ENCODE measurements at regions not wholly inside any gene's neighbourhood (a gene's known extent, or its start where the extent isn't known, plus 50 kb on each side); places are given as distances from the start of the nearest gene placed in this dataset.
A peak's percentile ranks its signal among the peaks of the same experiment; 100 is the strongest.

DNA sequence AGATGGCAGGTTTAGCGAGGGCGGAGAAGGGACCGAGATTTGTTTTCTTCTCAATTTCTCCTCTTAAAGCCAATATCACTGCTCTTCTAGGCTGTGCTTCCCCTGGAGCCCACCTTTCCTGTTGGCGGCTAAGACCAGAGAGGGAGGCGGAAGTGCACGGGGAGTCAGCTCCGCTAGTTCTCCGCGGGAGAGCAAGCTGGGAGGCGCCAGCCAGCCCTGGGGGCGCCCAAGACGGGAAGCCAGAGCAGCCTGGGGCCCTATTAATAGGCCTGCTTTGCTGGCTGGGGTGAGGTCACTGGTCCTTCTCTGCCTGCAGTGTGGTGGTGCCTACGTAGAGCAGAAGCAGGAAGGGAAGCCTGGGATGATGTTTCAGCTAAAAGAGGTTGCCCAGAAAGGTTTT lies 61.6 kb downstream of the LSM5 start:
- no peak for DNase-seq

- DNase-seq: peak; percentile 73
These were observed 62.4 kb downstream of the LSM5 start for GRCh38 chr7:32427769-32428291.

DNA sequence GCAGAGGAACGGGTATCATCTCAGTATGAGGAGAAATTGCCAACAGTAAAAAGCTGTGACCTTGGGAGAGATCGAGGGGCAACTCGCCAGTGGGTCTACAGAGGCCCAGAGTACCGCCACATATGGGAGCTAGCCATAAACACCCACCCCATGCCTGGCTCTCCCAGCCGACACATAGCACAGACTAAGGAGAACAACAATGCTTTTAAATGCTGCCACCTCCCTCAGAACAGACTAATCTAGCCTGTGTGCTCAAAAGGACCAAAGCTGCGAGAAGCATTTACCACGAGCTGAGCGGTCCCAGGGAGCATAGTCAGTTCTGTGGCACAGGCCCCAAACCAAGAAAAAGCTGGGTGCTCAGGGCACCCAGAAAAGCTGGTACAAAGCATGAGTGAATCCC lies 73.3 kb downstream of the LSM5 start:
- no peak for DNase-seq

DNA sequence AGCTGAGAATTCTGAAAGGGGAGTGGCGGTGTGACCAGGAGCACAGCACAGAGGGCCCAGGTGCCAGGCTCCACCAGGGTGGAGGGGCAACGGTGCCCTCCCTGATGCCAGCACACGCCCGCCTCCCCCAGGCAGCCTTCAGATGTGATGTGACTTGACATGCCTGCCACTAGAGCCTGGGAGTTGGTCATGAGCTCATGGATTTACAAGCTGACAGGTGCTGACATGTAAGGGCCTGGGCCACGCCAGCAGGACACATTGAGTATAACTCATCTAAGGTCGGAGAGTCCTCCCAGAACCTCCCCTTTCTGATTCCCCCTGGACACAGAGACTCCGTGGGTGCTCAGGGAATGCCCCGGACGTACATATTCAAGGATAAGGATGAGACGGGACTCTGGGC lies 74.2 kb downstream of the LSM5 start:
- no peak for DNase-seq

GRCh38 chr7:32415519-32415918 lies 74.7 kb downstream of the LSM5 start:
- DNase-seq: no peak

- no peak for DNase-seq
These were observed 77.7 kb downstream of the LSM5 start for GRCh38 chr7:32412471-32412870.

- no peak for DNase-seq
These were observed 79.6 kb downstream of the LSM5 start for GRCh38 chr7:32410545-32410944.

DNA sequence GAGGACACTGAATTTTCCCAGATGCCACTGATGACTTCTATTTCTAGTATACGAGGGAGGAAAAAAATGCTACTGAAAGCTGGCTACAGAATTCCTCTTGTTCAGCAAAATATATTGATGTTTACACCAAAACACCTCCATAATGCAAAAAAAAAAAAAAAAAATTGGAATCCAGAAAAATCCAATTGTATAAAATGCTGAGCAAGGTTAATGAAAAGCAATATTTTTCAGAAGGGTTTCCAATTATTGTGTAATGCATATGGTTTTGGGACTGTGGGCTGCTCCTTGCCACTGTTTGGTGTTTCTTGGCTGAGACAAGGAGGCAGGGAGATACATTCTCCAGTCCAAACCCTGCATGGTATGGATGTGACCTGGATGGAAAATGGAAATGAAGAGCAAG lies 83.8 kb downstream of the LSM5 start:
- DNase-seq: no peak

- DNase-seq: no peak
These were observed 86.5 kb downstream of the LSM5 start for GRCh38 chr7:32403463-32404229.

DNA sequence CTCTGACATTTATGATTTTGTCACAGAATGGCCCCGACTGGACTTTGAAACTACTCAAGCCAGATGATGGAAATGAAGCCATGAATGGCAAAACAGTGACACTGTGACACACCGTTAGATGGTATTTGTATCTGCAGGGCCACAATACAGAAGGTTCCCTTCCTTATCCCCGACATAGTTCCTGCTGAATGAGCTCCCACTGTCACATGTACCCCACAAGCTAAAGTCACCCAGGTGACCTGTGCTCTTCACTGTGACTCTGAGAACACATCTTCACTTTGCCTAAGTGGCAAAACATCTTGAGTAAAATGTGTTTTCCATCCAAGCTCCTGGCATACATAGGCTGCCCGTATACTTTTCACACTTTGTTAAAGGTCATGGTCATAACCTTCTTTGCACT lies 89.5 kb downstream of the LSM5 start:
- DNase-seq: no peak

DNA sequence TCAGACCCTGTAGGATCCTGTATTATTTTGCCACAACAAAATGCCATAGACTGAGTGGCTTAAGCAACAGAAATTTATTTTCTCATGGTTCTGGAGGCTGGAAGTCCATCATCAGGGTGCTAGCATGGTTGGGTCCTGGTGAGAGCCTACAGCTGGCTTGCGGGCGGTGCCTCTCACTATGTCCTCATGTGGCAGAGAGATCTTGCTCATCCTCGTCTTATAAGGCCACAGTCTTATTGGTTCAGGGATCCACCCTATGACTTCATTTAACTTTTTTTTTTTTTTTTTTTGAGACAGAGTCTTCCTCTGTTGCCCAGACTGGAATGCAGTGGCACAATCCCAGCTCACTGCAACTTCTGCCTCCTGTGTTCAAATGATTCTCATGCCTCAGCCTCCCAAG lies 90.9 kb downstream of the LSM5 start:
- DNase-seq: no peak

- no peak for DNase-seq
These were observed 95.0 kb downstream of the LSM5 start for GRCh38 chr7:32395168-32395567.

GRCh38 chr7:32393861-32394260 lies 96.3 kb downstream of the LSM5 start:
- no peak for DNase-seq

GRCh38 chr7:32390210-32390609 lies 100.0 kb downstream of the LSM5 start:
- no peak for DNase-seq

GRCh38 chr7:32385316-32385956 lies 104.7 kb downstream of the LSM5 start:
- no peak for DNase-seq

DNA sequence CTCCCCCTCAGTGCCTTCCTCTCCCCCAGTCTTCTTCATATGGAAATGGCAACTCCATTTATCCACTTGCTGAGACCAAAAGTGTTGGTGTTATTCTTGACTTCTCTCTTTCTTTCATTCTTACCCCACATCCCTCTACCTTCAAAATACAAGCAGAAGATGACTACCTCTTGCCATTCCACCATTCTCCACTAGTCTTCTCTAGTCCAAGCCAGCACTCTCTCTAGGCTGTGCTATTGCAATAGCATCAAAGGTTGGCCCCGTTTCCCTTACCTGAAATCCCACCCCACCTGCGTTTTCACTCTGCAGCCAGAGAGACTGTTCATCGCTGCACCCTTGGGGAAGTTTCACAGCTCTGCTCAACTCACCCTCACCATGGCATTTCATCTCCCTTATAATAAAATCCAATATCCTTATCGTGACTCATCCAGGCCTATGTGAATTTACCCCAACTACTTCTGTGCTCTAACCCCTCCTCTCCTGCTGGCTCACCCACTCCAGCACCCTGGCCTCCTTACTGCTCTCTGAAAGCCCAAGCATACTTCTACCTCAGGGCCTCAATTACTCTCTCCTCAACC lies 109.1 kb downstream of the LSM5 start:
- no peak for DNase-seq

DNA sequence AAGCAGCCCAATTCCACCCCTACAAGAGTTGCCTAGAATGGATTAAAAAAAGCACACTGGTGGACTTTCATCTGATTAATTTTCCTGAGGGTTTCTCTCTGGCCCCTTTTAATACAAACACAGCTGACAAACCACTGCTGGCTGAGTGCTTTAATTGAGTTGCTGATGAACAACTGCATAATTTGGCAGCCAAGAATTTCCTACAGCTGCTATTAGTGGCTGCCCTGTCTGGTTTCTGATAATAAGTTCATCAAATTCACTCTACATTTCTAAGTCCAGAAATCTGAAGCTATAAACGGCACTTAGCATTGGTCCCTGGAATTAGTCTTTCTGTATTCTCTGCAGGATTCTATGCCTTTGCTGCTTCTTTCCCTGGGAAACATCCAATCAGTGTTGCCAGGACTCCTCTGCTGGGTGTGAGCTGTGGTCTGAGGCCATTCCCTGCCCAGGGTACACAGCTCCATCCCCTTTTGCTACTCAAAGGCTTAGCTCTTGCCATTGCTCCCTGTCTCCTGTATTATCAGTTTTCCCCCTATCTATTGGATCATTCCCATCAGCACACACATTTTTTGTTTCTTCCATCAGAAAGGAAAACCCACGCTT lies 110.6 kb downstream of the LSM5 start:
- no peak for DNase-seq

GRCh38 chr7:32378988-32379387 lies 111.2 kb downstream of the LSM5 start:
- no peak for DNase-seq

DNA sequence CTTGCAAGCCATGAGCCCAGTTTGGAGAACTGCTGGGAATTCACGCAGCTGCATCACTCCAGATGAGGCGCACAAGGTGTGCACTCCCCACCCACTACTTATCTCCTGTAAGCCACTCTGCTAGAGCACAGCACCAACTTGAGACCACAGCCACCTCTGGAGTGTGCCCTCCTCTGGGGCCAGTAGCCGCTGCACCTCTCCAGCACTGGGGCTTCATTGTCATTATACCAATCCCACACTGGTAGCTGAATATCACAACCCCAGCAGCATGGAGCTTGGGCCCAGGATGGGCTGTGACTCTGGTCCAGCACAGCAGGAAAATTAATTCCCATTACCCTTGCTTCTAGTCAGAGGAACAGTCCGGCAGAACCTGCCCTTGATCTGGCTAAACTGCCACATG lies 125.6 kb downstream of the LSM5 start:
- DNase-seq: no peak

- DNase-seq: no peak
These were observed 130.1 kb downstream of the LSM5 start for GRCh38 chr7:32360127-32360526.

GRCh38 chr7:32357535-32358277 lies 132.5 kb downstream of the LSM5 start:
- no peak for DNase-seq

- DNase-seq: peak; percentile 5
These were observed 142.8 kb downstream of the LSM5 start for GRCh38 chr7:32347244-32347828.

GRCh38 chr7:32346253-32346652 lies 143.9 kb downstream of the LSM5 start:
- no peak for DNase-seq
